ENCODE measurements at regions not wholly inside any gene's neighbourhood (a gene's known extent, or its start where the extent isn't known, plus 50 kb on each side); places are given as distances from the start of the nearest gene placed in this dataset.

GRCh38 chr3:9311228-9311627 lies 51.6 kb upstream of the THUMPD3 start:
- TF ChIP-seq TAF1 (IDR thresholded peaks at IDR 0.05; ENCODE audit: borderline replicate concordance, low read depth, low read length) (no peak), CTCF (IDR thresholded peaks at IDR 0.05) (no peak), YY1 (IDR thresholded peaks at IDR 0.05; ENCODE audit: low read depth) (no peak), FOXM1 (IDR thresholded peaks at IDR 0.05; ENCODE audit: low read depth) (no peak)

All from SK-N-SH (cell line).